ENCODE measurements at regions not wholly inside any gene's neighbourhood (a gene's known extent, or its start where the extent isn't known, plus 50 kb on each side); places are given as distances from the start of the nearest gene placed in this dataset.

DNA sequence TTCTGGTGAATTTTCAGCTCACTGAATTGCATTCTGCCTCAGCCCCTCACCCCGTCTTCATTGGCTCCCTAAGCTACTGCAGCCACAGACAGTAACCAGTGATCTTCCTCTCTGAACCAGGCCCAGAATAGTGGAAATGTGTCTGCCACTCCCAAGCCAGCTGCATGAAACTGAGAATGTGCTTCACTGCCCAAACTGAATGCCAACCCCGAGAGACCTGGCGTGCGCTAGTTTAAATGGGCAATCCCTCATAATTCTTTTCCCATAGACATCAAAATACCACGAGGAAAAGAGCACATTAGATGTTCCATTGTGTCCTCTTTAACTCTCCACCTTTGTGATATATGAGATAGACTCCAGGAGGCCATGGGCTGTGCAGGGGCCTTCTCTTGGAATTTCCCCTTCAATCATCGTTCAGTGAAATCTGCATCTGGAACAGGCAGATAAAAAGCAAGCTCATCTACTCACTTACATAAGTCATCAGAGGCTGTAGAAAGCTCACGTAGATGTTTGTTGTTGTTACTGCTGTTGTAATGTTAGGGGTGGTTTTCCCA lies 320.2 kb downstream of the NFIB start:
- H3K4me3 ChIP-seq (ENCODE audit: low read depth, low read length): no peak overlapping the region
- no peaks in the 10 kb centered on the region for H3K36me3 ChIP-seq
- H3K27me3 ChIP-seq (ENCODE audit: insufficient read depth, low read depth, severe bottlenecking): no peaks in the 10 kb centered on the region
- DNase-seq: no peak
- H3K27ac ChIP-seq: no peak overlapping the region
- H3K9me3 ChIP-seq (ENCODE audit: severe bottlenecking): no peaks in the 10 kb centered on the region
- TF ChIP-seq, protein P1, sequence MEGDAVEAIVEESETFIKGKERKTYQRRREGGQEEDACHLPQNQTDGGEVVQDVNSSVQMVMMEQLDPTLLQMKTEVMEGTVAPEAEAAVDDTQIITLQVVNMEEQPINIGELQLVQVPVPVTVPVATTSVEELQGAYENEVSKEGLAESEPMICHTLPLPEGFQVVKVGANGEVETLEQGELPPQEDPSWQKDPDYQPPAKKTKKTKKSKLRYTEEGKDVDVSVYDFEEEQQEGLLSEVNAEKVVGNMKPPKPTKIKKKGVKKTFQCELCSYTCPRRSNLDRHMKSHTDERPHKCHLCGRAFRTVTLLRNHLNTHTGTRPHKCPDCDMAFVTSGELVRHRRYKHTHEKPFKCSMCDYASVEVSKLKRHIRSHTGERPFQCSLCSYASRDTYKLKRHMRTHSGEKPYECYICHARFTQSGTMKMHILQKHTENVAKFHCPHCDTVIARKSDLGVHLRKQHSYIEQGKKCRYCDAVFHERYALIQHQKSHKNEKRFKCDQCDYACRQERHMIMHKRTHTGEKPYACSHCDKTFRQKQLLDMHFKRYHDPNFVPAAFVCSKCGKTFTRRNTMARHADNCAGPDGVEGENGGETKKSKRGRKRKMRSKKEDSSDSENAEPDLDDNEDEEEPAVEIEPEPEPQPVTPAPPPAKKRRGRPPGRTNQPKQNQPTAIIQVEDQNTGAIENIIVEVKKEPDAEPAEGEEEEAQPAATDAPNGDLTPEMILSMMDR (IDR thresholded peaks at IDR 0.05; ENCODE audit: low read depth, low read length): no peak

DNA sequence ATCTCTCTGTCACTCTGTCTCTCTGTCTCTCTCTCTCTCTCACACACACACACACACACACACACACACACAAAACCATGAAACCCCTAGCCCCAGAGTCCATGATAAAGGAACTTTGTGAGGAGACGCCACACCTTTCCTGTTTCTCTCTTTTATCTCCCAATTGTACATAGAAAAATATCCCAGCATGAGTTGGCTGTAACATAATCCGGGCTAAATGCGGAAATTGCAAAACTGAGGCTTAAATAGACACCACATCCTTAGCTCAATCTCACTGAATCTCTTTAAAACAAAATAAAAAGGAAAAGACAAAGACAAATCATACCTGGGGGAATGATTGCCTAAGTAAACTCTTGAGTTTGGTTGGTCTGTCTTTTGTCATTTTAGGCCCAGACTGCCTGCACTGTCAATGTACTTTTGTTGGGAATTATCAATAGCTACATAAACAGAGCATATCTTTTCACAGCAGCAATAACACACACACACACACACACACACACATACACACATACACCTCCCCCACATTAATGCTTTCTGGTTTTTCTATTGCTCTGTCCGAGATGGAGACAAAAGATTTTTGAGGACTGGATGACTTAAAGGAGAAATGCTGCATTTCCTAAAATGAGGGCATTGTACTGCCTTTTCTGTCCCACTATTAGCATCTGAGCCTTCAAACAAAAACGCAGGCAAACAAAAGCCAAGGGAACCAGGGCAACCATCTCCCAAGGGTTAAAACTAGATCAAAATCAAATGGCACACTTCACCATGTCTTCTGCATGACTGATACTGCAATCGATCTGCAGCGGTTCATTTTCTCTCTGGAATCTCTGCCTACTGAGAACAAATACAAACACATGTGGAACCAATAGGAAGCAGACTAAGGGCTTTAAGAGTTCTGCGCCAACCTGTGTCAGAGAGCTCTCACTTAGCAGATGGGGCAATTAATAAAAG lies 321.5 kb downstream of the NFIB start:
- no peak overlapping the region for H3K4me3 ChIP-seq (ENCODE audit: low read depth, low read length)
- no peak overlapping the region for H3K27ac ChIP-seq
- no peak for DNase-seq
- TF ChIP-seq, protein P1 (IDR thresholded peaks at IDR 0.05; ENCODE audit: low read depth, low read length): no peak
- H3K9me3 ChIP-seq (ENCODE audit: severe bottlenecking): no peaks in the 10 kb centered on the region
- no peaks in the 10 kb centered on the region for H3K27me3 ChIP-seq (ENCODE audit: insufficient read depth, low read depth, severe bottlenecking)
- H3K36me3 ChIP-seq: no peaks in the 10 kb centered on the region

DNA sequence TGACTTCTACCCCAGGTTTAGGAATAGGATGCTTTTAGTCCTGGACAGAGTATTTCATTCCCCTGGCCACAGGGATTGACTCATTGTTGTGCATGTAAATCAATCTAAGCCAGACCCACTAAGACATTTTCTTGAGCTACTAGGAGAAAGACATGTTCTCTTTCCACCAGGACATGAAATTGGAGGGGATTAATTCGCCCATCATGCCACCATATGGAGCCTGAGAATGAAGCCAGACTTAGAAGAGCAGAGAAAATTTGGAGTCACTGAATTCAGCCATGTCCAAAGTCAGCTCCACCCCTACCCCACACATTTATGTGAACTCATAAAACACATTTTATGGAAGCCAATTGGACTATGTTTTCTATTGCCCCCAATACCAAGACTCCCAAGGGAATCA lies 322.5 kb downstream of the NFIB start:
- DNase-seq: no peak
- no peaks in the 10 kb centered on the region for H3K9me3 ChIP-seq (ENCODE audit: severe bottlenecking)
- no peak overlapping the region for H3K27ac ChIP-seq
- TF ChIP-seq, protein P1 (IDR thresholded peaks at IDR 0.05; ENCODE audit: low read depth, low read length): no peak
- H3K4me3 ChIP-seq (ENCODE audit: low read depth, low read length): no peak overlapping the region
- no peaks in the 10 kb centered on the region for H3K27me3 ChIP-seq (ENCODE audit: insufficient read depth, low read depth, severe bottlenecking)
- H3K36me3 ChIP-seq: no peaks in the 10 kb centered on the region

DNA sequence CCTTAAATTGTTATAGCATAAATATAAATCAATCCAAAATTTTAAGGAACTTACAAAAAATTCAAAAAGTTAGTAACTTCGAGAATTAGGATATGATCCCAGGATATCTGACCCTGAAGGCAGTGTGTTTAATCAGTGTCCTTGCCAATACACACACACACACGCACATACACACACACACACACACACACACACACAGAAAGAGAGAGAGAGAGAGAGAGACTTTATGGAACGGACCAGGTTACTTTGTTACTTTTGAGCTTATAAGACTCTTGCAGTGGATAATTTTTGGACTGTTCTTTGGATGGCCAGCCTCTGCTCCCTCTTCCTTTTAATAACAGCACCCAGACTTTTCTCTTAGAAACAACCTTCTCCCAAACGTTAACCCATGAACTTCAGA lies 322.9 kb downstream of the NFIB start:
- no peak overlapping the region for H3K4me3 ChIP-seq (ENCODE audit: low read depth, low read length)
- H3K36me3 ChIP-seq: no peaks in the 10 kb centered on the region
- H3K27ac ChIP-seq: no peak overlapping the region
- no peaks in the 10 kb centered on the region for H3K9me3 ChIP-seq (ENCODE audit: severe bottlenecking)
- TF ChIP-seq, protein P1 (IDR thresholded peaks at IDR 0.05; ENCODE audit: low read depth, low read length): no peak
- DNase-seq: no peak
- H3K27me3 ChIP-seq (ENCODE audit: insufficient read depth, low read depth, severe bottlenecking): no peaks in the 10 kb centered on the region

DNA sequence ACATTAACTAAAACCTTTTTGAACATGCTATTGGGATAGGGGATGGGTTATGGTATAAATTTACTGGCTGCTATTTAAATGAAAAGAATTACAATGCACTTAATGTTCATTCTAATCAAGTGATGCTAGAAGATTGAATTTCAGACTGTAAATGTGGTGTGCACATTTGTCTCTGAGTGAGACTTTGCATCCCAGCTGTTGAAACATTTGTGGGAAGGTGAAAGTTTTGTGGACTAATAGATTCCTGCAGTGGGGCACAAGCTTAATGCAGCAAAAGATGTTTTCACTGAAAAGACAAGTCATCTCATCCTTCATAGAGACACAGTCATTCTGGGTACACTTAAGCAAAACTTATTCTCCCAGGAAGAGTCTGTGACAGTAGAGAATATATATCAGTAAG lies 323.6 kb downstream of the NFIB start:
- Histone ChIP-seq H3K27me3 (ENCODE audit: insufficient read depth, low read depth, severe bottlenecking) (no peaks in the 10 kb centered on the region), H3K27ac (no peak overlapping the region), H3K36me3 (no peaks in the 10 kb centered on the region), H3K9me3 (ENCODE audit: severe bottlenecking) (no peaks in the 10 kb centered on the region), H3K4me3 (ENCODE audit: low read depth, low read length) (no peak overlapping the region)
- no peak for DNase-seq
- TF ChIP-seq, protein P1 (IDR thresholded peaks at IDR 0.05; ENCODE audit: low read depth, low read length): no peak
